T-helper 9 cell (primary cell): ENCODE measurements at regions not wholly inside any gene's neighbourhood (a gene's known extent, or its start where the extent isn't known, plus 50 kb on each side); places are given as distances from the start of the nearest gene placed in this dataset.

Experiments used
- DNase-seq: peaks from one replicate; pipeline ENCODE4 v3.0.0-alpha.2; 2020

- DNase-seq, result no peak
Measured at GRCh38 chr14:105836160-105836559, 309.8 kb downstream of the TMEM121 start.

GRCh38 chr14:105836730-105837129, 310.3 kb downstream of the TMEM121 start:
- DNase-seq, result no peak

- no peak for DNase-seq
Measured at GRCh38 chr14:105837349-105838063, 311.1 kb downstream of the TMEM121 start.

- no peak for DNase-seq
Measured at GRCh38 chr14:105838107-105838506, 311.7 kb downstream of the TMEM121 start.

- DNase-seq, result no peak
Measured at GRCh38 chr14:105838591-105839424, 312.4 kb downstream of the TMEM121 start.

- DNase-seq, result no peak
Measured at GRCh38 chr14:105839425-105840265, 313.3 kb downstream of the TMEM121 start.

GRCh38 chr14:105840266-105841021, 314.1 kb downstream of the TMEM121 start:
- DNase-seq, result no peak

GRCh38 chr14:105841022-105842009, 314.9 kb downstream of the TMEM121 start:
- DNase-seq, result no peak

GRCh38 chr14:105842105-105842504, 315.7 kb downstream of the TMEM121 start:
- no peak for DNase-seq

- DNase-seq, result no peak
Measured at GRCh38 chr14:105843444-105844046, 317.2 kb downstream of the TMEM121 start.

GRCh38 chr14:105844047-105844630, 317.8 kb downstream of the TMEM121 start:
- no peak for DNase-seq

GRCh38 chr14:105844810-105845724, 318.7 kb downstream of the TMEM121 start:
- no peak for DNase-seq

GRCh38 chr14:105845725-105846309, 319.4 kb downstream of the TMEM121 start:
- DNase-seq, result no peak

- DNase-seq, result no peak
Measured at GRCh38 chr14:105846312-105846711, 319.9 kb downstream of the TMEM121 start.

- no peak for DNase-seq
Measured at GRCh38 chr14:105847400-105847799, 321.0 kb downstream of the TMEM121 start.

- no peak for DNase-seq
Measured at GRCh38 chr14:105848570-105848969, 322.2 kb downstream of the TMEM121 start.

- DNase-seq, result no peak
Measured at GRCh38 chr14:105849933-105850626, 323.7 kb downstream of the TMEM121 start.
